Lower leg skin (tissue), 4 donors: ENCODE measurements at regions not wholly inside any gene's neighbourhood (a gene's known extent, or its start where the extent isn't known, plus 50 kb on each side); places are given as distances from the start of the nearest gene placed in this dataset.

Experiments
- DNase-seq, 2 donors: peaks; one replicate each; pipeline ENCODE4 v3.0.0-alpha.2; 2019; ENCODE audit warnings: low spot score in 2 of 2
- H3K4me3 ChIP-seq: fragments of 200-600 bp; sonication (generic); 2 replicates; pipeline ENCODE4 v1.5.1; 2017; ENCODE audit warnings: mild to moderate bottlenecking, low read depth; ENCODE audit not compliant: poor library complexity, severe bottlenecking
- CTCF ChIP-seq, 3 donors: fragments of 450-650 bp; IDR thresholded peaks; one replicate each; pipeline ENCODE4 v1.5.1; 2016; ENCODE audit warnings: antibody characterized with exemption in 3 of 3, mild to moderate bottlenecking in 3 of 3, moderate library complexity in 2 of 3
- POLR2A ChIP-seq, 2 donors: fragments of 450-650 bp; IDR thresholded peaks; one replicate each; pipeline ENCODE4 v1.6.1; 2016 to 2017; ENCODE audit warnings: antibody characterized with exemption in 2 of 2, mild to moderate bottlenecking in 1 of 2, moderate library complexity in 1 of 2
- WGBS, 2 donors: methylation state at CpG; one replicate each; pipeline ENCODE4 v1.1.5; 2018; 5-methylcytosine and 5-hydroxymethylcytosine counted together
- intact Hi-C: fragments of 100-400 bp; cut with DNase I; formaldehyde crosslinking; loops from one replicate; pipeline ENCODE4 v1.15.0; 2023; ENCODE audit warnings: low total_unique reads

GRCh38 chr14:104294983-104295680 lies 156.7 kb downstream of the KIF26A start:
- H3K4me3 ChIP-seq: no peak overlapping the region
- intact Hi-C loops: no loop called here
- DNase-seq: peak in 1 of 2 donors; percentile 74
- TF ChIP-seq CTCF (IDR thresholded peaks at IDR 0.05) (no peak), POLR2A (IDR thresholded peaks at IDR 0.05) (no peak)
- WGBS, 2 donors: 78 to 82% methylated on average over 22 to 25 of the region's 25 CpGs

DNA sequence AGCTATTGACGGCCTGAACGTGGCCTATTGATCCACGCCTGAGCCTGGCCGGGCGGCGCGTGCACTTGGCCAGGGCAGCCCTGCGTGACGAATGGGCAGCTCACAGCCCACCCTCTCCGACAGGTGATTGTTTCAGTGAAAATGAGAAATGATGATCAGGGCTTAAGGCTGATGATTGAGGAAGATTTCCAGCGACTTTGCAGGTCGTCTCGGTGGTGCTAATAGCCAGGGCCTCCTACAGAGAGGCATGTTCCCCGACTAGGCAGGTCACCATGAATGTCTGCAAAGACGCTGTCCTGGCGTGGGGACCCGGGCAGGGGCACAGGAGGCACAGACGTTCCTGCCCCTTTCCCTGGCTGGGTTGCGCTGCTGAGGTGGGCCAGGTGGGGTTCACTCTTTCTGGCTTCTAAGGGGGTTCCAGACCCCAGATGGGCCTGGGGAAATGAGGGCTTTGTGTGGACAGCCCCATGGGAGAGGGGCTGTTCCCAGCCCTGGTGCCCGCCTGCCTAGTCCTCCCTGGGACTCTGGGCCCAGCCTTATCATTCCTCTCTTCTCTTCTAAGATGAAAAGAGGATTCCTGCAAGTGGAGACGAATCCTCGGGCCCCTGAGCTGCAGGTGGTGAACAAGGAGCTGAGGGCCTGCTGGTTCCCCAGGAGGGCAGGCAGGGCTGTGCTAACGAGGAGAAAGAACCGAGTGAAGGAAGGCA lies 157.4 kb downstream of the KIF26A start:
- intact Hi-C loops: no loop called here
- TF ChIP-seq POLR2A (IDR thresholded peaks at IDR 0.05) (no peak), CTCF (IDR thresholded peaks at IDR 0.05) (no peak)
- 79 to 80% methylated on average over 24 of the region's 24 CpGs for WGBS, 2 donors
- H3K4me3 ChIP-seq: no peak overlapping the region
- peak in 1 of 2 donors; percentile 70 for DNase-seq

DNA sequence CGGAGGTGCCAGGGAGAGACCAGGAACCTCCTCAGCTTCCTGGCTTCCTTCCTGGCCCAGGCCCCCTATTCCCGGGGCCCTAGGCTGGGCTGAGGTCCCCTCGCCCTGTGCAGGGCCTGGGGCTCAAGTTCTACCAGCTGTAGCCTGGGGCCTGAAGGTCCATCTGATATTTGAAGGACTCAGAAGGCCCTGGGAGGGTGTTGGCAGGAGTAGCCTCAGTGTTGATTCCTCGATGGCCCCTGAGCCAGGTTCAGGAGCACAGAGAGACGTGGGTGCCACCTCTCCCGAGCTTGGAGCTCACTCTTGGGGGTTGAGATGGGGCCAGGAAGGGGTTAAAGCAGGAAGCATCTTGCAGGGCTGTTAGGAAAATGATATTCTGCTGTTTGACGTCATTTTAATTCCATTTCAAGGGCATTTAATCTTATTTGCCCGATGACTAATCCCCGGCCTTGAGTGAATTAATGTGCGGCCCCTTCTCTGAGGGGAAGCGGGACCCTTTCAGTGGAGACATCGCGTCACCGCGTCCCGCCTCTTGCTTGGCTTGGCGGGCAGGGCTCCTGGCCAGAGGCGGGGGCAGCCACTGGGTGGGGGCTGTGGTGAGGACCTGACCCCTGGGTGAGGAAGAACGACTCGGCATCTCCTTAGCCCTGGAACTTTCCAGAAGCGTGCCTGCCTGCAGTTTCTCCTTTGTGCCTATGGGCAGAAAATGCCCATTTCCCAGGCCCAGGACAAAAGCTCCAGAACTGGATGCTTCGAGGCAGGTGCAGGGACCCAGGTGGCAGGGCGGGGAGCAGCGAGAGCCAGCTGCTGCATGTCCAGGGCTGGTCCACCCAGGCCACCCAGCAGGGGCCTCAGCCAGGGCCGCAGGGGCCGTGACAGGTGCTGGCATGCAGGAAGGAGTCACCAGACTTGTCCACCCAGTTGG lies 158.3 kb downstream of the KIF26A start:
- WGBS, 2 donors: 59 to 66% methylated on average over 25 to 26 of the region's 26 CpGs
- no peak overlapping the region for H3K4me3 ChIP-seq
- TF ChIP-seq POLR2A (IDR thresholded peaks at IDR 0.05) (no peak), CTCF (IDR thresholded peaks at IDR 0.05) (no peak)
- intact Hi-C loops: no loop called here
- peak in 1 of 2 donors; percentile 84 for DNase-seq

DNA sequence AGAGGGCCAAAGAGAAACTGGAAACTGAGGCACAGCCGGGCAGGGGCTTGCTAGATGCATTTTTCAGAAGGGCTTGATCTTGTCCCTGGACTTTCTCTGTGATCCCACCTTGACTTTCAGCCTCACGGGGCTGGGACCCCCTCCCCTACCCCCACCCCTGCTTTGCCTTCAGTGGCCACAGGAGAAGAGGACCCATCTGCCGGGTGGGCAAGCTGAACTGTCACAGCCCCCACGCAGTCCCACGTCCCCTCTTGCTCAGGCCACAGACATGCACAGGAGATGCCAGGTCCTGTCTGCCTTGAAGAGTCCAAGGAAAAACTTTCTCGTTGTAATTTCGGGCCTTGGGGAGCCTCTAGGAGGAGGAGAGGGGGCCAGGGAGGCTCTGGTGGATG lies 158.9 kb downstream of the KIF26A start:
- intact Hi-C loops: no loop called here
- 74 to 78% methylated on average over 7 of the region's 7 CpGs for WGBS, 2 donors
- no peak overlapping the region for H3K4me3 ChIP-seq
- peak in 1 of 2 donors; percentile 78 for DNase-seq
- TF ChIP-seq CTCF (IDR thresholded peaks at IDR 0.05): no peak
- no peak for TF ChIP-seq POLR2A (IDR thresholded peaks at IDR 0.05)

DNA sequence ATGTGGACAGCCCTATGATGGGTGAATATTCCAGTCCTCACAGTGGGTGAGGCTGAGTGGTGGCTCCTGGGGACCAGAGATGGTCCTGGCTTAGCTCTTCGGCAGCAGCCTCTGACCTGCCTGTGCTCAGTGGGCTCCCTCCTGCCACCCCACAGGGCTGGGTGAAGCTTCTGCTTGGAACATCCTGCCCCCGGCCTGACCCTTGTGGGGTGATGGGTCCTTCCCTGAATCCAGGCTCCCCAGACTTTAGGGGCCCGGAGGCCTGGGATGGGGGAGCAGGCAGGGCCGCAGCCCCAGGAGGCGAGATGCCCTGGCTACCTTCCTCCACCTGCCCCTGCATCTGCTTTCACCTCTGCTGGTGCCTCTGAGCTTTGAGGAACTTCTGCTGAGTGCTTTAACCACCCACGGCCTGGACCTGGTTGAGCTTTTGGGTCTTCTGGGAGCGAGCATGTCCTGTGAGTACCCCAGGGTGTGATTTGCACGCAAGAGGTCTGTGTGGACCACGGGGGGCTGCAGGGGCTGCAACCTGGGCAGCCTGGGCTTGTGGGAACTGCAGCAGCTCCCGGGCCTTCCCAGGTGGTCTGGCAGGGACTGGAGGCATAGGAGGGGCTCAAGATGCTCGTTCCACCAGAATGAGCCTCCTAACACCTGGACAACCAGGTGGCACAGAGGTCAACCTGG lies 159.5 kb downstream of the KIF26A start:
- 86 to 94% methylated on average over 9 of the region's 11 CpGs for WGBS, 2 donors
- no peak for TF ChIP-seq CTCF (IDR thresholded peaks at IDR 0.05)
- no peak for TF ChIP-seq POLR2A (IDR thresholded peaks at IDR 0.05)
- H3K4me3 ChIP-seq: no peak overlapping the region
- intact Hi-C loops: no loop called here
- DNase-seq: peak in 1 of 2 donors; percentile 64
